Hindlimb muscle (tissue), 1 donor: ENCODE measurements at regions not wholly inside any gene's neighbourhood (a gene's known extent, or its start where the extent isn't known, plus 50 kb on each side); places are given as distances from the start of the nearest gene placed in this dataset.
A peak's percentile ranks its signal among the peaks of the same experiment; 100 is the strongest.

Source experiments
- DNase-seq: peaks from one replicate; pipeline ENCODE4 v3.0.0-alpha.2; 2013

DNA sequence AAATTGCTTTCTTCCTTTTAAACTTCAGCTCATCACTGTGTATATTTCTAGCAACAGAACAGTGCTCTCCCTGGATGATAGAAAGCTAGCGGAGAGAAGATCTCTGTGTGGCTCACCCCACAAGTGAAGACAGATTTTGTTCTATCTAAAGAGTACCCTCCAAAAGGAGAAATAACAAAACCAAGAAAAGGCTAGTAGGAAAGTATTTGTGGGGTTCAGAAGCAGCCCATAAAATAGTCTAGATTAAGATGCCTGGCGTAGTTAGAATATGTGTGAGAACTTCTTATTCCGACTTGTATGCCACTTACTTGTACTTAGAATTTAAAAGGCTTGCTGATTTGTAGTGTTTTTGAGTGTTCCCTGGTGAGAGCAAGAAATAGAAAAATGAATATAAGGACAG lies 214.9 kb upstream of the IL12A start:
- no peak for DNase-seq

DNA sequence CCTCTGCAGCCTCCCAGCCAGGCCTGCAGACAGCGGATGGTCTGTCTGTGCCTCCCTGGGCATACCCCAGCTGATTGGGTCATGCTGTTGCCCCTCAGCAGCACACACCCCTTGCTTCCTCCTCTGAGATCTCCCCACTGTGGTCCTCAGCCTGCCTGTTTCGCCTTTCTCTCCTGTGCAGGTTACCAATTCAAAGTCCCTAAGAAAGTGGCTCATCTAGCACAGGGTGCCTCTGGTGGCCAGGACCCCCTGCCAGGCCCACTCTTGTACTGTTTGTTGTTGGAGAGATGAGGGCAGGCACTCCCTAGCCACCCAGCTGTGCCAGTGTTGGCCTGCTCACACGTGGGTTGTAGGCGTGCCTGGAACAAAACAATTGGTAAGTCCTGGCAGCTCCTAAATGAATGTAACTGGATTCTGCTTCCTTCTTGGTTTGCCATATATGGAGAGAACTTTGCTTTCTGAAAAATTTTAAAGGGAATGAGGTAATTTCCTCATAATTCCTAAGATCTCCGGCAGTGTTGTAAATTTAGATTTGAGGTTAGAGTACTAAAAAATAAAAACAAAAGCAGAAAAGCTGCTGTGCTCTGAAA lies 213.2 kb upstream of the IL12A start:
- peak; percentile 32 for DNase-seq

DNA sequence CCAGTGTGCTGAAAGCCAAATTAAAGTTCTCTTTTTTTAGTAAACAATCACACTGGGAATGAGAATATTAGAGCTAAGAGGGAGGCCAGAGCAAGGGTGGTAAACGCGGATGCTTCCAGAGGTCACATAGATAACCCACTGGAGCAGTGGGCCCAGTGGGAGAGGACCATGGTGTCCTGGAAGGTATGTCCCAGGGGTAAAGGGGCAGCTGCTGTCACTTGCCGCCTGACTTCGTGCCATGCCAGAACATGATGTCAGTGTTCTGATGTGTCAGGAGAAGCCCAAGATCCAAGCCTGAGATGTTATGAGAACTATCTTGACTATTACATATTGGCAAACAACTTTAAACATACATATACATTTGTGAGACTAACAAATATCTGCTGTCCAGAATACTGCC lies 211.9 kb upstream of the IL12A start:
- DNase-seq: no peak

DNA sequence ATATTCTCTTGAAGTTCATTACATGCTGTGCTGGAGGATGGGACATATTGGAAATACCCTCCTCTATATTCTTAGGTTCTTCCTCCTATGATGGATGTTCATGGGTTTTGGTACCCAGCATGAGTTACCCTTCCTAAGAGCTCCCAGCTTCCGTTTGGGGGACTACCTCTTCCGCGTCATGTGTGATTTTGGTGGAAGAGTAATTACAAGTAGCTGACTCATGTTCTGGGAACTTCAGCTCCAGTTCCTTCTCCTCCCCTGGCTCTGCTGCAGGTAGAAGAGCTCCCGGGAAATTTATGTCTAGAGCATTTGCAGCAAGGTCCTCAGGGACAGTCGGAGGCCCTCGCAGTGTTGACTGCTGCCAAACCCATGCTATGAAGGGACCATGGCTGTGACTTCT lies 208.8 kb upstream of the IL12A start:
- no peak for DNase-seq

DNA sequence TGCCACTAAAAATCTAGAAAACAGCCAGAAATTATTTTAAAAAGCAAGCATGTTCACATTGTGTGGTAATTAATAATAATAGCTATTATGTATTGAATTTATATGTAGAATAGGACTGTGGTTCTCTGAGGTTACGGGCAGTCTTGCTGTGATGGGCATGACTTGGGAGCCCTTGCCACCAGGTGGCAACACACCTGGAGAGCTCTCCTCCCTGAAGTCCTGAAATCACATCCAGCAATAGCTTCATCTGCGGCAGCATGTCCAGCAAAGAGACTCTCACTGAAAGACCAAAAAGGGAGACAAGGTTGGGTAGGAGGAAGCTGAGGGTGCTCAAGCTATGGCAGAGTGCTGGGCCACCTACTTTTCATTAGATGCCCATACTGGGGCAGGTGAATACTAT lies 206.8 kb upstream of the IL12A start:
- no peak for DNase-seq

DNA sequence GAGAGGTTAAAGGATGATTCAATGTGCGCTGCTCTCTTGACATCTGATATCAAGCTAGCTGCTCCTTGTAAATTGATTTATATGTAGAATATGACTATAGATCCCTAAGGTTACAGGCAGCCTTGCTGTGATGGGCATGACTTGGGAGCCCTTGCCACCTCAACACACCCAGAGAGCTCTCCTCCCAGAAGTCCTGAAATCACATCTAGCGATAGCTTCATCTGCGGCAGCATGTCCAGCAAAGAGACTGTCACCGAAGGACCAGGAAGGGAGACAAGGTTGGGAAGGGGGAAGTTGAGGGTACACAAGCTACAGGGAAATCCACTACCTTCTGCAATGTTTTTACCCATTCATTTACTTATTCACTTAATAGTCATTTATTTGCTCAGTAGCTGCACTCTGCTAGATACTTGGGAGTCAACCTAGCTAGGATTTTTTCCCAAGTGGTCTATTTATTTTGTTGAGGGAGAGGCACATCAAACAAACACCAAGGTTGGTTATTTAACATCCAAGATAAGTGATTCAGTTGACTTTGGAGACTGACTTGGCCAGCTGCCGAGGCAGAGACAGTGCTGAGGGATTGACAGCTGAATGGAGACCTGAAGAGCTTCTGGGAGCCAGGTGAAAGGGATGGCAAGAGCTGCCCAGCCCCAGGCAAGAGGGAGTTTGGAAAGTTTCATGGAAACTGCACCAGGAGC lies 205.8 kb upstream of the IL12A start:
- no peak for DNase-seq

DNA sequence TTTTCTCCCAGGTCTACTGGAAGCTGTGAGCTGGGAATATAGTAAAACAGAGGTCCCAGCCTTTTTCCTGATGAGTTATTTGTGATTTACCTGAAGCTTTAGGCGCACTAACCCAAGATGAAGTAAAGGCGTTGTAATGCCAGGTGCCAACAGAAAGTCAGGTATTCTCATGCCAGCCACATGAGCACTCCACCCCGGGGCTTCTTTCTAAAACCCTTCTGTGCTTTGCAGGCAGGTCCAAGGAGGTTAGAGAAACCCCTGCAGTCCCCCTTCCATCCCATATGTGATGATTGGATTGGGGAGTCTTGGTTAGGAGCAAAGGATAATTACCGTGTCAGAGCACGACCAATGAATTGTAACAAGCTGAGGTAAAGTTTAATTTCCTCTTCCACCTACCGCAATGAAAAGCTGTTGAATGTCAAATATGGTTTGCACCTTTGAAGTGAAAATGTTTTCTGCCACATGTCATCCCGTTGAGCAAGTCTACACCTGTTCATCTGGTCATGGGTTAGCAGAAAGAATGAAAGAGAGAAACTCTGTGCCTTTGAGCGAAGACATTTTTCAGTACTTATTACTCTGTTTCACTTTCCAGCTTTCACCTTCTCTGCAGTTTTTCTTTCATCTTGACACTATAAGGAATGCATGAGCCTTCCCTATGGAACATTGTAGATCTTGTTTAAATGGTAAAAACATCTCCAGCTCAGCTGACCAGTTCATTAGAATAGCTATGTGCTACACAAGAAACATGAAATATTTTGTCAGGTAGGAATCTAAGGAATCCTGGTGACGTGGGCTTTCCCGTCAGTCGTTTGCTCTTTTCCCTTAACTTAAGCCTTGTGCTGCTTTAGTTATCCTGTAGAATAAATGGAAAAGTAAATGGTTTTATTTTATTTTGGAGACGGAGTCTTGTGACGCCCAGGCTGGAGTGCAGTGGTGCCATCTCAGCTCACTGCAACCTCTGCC lies 204.6 kb upstream of the IL12A start:
- no peak for DNase-seq

DNA sequence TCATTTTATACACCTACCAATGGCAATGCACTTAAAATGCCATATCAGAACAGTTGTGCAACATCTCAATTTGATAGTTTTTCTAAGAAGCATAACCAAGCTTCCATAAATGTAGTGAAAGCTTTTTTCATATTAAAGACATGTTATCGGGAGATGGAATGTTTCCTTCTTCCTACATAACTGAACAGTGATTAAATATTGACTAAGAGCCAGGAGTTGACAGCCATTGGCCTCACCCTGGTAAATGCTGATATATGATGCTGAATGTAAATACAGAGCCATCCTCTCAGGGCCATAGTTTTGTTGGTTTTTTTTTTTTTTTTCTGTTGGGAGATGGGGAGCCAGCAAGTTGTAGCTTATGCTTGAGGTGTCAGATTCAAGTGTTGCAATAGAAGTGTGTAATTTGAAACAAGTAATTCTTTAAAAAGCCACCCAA lies 203.3 kb upstream of the IL12A start:
- DNase-seq: no peak

DNA sequence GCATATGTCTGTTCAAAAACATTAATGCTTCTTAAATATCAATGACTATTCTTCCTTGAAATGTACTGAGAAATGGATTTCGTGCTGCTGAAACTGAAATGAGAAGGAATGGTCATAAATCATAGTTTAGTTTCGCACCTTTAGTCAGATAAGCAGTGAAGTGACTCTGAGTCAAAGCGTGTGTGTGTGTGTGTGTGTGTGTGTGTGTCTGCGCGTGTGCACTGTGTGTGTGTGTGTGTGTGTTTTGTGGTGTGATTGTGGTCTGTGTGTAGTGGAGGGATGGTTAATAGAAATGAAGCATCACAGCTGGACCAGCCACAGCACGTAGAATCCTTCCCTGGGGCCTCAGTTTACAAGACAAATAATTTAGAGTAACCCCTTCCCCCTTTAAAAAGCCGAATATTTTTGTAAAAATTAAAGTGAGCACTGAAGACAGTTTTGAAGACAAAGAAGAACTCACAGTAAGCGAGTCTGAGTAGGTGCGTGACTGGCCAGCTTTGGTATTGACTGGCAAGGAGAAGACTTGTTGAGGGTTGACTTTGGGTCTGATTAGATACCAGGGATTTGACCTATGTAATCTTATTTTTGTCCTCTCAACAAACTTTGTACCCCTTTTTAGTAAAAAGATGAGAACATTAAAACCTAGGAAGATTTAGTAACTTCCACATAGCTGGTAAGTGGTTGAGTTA lies 202.0 kb upstream of the IL12A start:
- no peak for DNase-seq

DNA sequence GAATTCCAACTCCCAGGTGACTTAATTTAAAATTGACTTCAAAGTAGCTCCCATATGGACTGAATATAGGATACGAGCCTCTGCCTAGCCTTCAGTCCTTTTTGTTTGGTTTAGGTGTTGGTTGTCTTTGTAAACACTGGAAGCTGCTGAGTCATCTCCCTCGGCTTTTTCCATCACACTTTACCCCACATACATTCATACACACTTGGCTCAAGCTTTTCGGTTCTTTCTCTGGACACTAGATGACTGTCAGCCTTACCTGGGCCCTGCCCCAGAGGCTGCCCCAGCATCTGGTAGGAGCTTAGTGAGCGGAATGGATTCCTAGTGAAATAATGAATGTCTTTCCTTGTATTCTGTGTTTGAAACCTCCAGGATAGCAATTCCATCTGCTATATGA lies 201.5 kb upstream of the IL12A start:
- DNase-seq: no peak

DNA sequence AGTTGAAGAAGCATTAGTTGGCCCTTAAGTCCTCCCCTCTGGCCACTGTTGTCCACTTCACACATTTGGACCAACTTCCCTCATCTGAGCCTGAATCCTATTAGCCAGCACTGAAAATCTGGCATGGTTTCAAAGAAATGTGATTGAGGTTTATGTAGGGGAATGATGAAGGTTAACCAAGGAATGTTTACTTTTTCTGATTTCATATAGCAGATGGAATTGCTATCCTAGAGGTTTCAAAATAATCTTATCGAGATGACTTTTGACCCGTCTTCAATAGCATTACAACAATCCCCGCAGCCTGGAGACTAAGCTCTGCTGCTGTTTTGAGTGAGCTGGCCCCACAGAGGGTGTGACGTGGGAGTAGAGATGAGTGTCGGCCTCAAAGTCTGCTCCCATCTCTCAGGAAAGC lies 200.8 kb upstream of the IL12A start:
- DNase-seq: no peak

DNA sequence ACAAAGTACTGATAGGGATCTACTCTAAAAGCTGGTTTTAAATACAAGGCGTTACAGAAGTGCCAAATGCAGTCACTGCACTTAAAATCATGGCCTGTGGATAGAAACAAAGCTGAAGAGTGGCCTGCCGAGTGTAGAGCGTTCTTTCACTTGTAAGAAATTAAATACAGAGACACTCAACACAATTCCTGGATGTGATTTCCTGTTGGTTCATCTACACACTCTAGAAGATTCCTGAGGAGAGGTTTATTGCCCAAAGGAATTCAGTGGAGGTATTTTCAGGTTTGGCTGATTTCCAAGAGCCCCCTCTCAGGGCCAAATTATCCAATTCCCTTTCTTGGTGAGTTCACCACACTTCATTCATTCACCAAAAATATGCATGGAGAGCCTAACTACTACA lies 200.3 kb upstream of the IL12A start:
- DNase-seq: no peak

DNA sequence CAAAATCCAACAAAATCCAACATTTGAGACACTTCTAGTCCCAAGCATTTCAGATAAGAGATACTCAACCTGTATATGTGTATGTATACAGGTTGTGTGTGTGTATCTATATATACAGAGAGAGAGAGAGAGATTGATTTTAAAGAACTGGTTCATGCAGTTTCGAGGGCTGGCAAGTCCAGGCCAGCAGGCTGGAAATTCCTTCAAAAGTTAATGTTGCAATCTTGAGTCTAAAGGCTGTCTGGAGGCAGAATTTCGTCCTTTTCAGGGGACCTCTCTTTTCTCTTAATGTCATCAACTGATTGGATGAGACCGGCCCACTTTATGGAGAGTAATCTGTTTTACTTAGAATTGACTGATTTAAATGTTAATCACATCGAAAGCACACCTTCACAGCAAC lies 199.6 kb upstream of the IL12A start:
- DNase-seq: no peak

DNA sequence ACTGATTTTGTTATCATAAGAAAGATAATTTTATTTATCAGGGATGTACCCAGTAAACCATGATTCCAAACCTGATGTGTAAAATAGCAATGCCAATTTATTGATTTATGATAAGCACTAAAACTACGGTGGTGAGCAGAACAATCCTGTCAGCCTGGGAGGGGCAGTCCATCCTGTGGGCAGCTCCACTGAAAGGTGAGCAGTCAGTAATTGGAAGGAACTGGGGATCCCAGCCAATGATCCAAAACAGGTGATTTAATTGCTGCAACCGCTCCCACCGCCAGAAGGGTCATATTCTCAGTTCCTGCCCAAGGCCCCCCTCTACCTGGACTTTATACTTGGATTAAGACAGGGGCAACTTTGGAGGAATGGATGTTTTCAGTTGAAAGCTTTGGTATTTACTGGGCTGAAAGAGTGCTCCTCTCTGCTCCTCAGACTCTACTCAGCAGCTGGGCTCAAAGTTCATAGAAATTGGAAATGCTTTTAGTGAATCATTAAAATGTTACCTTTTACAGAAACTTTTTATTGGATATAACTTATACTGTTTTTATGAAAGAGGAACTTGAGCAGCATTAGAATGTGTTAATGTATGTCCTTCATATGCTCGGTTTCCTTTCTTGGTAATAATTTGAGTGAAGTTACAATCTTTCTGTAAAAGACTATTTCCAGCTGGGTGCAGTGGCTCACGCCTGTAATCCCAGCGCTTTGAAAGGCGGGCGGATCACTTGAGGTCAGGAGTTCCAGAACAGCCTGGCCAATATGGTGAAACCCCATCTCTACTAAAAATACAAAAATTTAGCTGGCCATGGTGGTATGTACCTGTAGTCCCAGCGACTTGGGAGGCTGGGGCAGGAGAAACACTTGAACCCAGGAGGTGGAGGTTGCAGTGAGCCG lies 198.6 kb upstream of the IL12A start:
- DNase-seq: no peak

DNA sequence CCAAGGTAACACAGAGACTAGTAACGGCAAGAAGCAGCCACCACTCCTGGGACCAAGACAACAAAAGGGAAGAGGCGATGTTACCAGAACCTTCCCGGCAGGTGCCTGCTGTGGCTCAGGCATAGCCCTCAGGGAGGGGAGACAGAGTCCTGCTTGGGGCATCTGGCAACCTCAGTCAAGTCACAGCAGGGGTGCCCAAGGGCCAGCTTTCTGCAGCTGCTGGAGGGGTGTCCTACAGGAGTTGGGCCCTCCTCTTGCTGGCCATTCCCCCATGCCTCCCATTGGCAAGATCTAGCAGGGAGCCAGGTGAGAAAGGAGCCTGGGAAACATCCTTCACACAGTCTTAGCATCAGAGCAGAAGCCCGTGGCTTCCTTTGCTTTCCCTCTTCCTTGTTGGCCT lies 197.3 kb upstream of the IL12A start:
- DNase-seq: no peak

DNA sequence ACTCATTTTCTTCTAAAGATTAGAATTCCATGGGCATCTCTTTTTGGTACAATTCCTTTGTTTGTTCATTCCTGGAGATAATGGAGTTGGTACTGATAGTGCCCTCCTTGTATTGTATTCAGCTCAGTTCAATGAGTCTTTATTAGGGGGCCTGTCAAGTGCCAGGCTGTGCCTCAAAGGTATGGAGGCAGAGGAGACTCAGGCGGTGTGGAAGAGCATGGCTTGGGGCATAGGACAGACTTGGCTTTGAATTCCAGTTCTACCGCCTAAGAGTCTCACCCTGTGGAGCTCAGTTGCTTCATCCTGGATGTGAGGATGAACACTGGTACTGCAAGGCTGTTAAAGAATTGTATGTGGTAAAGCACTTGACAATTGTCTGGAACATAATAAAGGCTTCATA lies 196.6 kb upstream of the IL12A start:
- no peak for DNase-seq

DNA sequence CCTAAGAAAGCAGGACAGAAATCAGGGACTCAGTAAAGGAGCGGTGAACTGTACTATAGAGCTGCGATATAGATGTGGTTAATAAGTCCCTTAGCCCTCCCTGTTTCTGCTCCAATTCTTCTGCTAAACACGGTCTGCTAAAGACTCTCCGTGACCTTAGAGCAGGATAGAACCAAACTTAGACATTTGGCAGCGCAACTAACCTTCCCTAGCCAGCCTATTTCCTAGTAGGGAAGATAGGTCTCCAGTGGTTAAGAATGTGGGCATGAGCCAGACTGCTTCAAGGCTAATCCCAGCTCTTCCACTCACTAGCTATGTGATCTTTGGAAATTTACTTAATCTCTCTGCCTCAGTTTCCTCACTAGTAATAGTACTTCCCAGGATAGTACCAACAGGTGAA lies 193.6 kb upstream of the IL12A start:
- no peak for DNase-seq

DNA sequence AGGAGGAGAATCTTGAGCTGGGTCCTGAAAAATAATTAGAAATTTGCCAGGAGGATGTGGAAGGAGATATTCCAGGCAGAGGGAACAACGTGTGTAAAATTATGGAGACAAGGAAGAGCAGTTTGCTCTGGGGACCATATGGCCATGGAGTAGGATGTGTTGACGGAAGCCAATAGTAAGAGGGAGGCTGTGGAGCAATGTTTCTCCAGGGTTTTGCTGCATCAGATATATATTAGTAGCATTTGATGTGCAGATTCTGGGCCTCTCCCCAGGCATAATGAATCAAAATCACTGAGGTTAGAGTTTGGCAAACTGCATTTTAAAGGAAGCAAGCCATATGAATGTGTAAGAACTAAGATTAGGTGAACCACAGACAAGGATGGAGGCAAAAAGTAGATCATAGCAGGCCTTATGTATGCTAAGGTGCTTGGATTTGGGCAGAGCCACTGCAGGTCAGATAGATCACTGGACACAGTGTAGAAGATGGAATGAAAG lies 192.9 kb upstream of the IL12A start:
- DNase-seq: no peak

DNA sequence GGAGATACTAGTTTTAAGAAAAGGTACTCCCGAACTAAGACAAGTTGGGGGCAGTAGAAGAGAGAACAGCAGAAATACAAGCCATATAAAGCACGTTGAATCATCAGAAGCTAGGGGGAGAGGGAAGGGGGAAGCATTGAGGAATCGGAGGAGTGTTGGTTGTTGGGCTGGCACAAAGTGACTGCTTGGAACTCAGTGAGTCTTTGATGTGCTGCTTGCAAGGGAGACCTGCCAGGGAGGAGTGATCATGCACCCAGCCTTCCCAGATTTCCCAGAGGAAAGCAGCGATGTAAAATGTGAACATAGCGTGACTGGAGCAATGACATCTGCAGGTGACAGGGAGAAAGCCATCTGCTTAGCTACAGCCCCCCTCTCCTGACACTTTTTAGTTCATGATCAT lies 192.4 kb upstream of the IL12A start:
- no peak for DNase-seq

DNA sequence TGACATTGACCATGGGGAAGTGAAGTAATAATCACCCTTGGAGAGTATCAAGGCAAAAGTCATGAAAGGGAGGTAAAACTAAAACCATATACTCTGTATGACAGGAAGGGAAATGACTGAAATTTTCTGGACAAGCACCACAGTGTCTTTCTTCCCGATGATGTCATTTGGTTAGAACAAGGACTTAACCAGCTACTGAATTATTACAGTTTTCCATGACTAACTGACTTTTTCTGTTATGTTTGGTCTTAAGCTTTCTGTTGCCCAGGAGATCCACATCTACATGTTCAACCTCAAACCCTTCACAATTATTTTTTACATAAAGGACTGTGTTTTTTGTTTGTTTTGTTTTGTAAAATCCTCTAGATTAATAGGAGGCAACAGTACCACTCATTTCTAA lies 191.9 kb upstream of the IL12A start:
- DNase-seq: no peak

DNA sequence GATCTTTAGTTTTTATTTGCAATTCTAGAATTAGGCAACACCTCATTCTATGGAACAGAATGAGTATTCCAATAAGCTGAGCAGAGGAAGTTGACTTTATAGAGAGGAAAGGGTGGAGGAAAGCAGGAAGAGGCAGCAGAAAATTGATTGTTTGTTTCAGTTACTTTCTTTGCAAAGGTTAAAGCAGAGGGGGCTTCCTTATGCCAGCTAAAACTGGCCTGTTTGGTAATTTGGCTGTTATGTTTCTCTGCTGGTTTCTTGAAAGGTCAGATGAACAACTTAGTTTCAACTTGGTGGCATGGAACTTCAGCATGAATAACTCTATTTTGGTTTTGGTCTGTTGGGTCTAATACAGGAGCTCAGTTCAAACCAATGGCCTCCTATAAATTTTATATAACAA lies 190.9 kb upstream of the IL12A start:
- no peak for DNase-seq

DNA sequence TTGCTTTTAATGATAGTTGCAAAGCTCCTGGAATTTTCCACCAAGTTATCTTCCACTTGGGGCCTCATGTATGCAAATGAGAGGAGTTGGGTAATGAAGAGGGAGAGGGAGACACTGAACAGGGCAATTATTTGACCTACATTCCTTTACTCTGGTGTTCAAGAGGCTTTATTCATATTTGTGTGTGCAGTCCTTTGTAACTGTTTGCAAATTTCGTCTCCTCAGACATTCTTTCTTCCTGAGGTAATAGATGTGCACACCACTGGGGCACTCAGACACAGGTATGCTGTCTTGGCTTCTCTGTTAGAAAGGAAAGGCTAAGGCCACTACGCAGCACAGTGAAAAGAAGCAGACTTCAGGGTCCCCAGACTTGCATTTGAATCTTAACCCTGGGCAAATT lies 189.7 kb upstream of the IL12A start:
- no peak for DNase-seq
